ENCODE measurements at regions not wholly inside any gene's neighbourhood (a gene's known extent, or its start where the extent isn't known, plus 50 kb on each side); places are given as distances from the start of the nearest gene placed in this dataset.

DNA sequence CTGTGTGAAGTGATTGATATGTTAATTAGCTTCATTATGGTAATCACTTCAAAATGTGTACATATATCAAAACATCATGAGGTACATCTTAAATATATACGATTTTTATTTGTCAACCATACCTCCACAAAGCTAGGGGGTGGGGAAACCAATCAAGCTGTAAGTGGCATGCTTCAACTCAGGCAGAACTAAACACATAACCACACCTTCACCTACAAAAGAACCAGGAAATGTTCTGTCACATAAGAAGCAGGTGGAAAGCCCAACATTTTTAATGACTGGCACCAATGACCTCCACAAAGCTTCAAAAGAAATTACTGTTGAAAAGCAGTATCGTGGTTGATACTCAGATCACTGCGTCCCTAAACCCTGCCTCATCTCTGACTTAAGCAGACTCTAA lies 867.7 kb upstream of the EEF2KMT start:
- TF ChIP-seq SP1 (IDR thresholded peaks at IDR 0.05), result no peak
- TF ChIP-seq, protein P1, sequence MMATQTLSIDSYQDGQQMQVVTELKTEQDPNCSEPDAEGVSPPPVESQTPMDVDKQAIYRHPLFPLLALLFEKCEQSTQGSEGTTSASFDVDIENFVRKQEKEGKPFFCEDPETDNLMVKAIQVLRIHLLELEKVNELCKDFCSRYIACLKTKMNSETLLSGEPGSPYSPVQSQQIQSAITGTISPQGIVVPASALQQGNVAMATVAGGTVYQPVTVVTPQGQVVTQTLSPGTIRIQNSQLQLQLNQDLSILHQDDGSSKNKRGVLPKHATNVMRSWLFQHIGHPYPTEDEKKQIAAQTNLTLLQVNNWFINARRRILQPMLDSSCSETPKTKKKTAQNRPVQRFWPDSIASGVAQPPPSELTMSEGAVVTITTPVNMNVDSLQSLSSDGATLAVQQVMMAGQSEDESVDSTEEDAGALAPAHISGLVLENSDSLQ (IDR thresholded peaks at IDR 0.05), result no peak
- TF ChIP-seq SUZ12 (IDR thresholded peaks at IDR 0.05), result no peak
- no peak for TF ChIP-seq FOXK2 (IDR thresholded peaks at IDR 0.05)
- no peak for TF ChIP-seq L3MBTL2 (conservative IDR thresholded peaks at IDR 0.05)
- no peak for TF ChIP-seq CTBP1 (IDR thresholded peaks at IDR 0.05; ENCODE audit: borderline replicate concordance)
- TF ChIP-seq ZNF384 (IDR thresholded peaks at IDR 0.05), result no peak
- no peak for TF ChIP-seq HDGF (IDR thresholded peaks at IDR 0.05; ENCODE audit: borderline replicate concordance)
- TF ChIP-seq BHLHE40 (IDR thresholded peaks at IDR 0.05; ENCODE audit: borderline replicate concordance), result no peak
- TF ChIP-seq TARDBP (IDR thresholded peaks at IDR 0.05), result no peak
